GM20000 (cell line): ENCODE measurements at regions not wholly inside any gene's neighbourhood (a gene's known extent, or its start where the extent isn't known, plus 50 kb on each side); places are given as distances from the start of the nearest gene placed in this dataset.

Source experiments
- DNase-seq: peaks from one replicate; pipeline ENCODE4 v3.0.0; 2012; ENCODE audit warnings: low spot score
- TF ChIP-seq, protein P1 (sequence below): IDR thresholded peaks from 2 replicates; pipeline ENCODE4 v1.5.1; 2012; ENCODE audit warnings: mild to moderate bottlenecking, control low read depth; ENCODE audit errors: extremely low read depth, missing control alignments

DNA sequence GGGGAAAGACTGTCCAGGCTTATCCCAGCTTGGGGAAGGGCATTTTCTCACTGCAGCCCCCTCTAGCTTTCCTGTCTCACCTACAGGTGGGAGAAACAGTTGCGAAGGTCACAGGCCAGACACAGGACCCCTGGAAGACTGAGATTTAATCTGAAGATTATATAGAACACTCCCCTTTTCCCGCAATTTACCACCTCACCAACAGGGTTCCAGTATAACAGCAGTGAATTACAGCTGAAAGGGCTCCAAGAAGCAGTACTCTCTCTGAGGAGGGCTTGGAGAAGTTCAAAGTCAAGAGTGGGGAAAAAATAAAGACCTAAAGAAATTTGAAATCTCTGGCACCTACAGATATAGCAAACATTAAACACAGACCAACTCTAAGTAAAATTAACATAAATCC, 111.9 kb downstream of the ANKRD60 start:
- TF ChIP-seq, protein P1, sequence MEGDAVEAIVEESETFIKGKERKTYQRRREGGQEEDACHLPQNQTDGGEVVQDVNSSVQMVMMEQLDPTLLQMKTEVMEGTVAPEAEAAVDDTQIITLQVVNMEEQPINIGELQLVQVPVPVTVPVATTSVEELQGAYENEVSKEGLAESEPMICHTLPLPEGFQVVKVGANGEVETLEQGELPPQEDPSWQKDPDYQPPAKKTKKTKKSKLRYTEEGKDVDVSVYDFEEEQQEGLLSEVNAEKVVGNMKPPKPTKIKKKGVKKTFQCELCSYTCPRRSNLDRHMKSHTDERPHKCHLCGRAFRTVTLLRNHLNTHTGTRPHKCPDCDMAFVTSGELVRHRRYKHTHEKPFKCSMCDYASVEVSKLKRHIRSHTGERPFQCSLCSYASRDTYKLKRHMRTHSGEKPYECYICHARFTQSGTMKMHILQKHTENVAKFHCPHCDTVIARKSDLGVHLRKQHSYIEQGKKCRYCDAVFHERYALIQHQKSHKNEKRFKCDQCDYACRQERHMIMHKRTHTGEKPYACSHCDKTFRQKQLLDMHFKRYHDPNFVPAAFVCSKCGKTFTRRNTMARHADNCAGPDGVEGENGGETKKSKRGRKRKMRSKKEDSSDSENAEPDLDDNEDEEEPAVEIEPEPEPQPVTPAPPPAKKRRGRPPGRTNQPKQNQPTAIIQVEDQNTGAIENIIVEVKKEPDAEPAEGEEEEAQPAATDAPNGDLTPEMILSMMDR, result no peak
- no peak for DNase-seq

DNA sequence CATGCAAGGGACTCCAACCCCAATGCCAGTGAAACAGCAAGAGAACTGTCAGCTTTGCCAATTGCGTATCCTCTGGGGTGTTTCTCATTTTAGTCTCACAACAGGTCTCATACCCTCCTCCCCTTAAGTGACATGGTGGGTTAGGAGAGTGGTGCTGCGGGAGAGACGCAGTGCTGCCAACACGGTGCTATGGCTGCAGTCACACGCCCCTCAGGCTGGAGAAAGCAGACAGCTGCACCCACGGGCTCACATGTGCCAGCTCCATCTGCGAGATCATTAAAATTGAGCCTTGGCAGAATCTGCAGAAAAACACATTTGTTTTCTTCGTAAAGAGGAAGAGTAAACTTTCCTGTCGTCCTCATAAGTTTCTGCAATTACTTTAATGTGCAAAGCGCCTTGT, 114.7 kb downstream of the ANKRD60 start:
- DNase-seq, result no peak

DNA sequence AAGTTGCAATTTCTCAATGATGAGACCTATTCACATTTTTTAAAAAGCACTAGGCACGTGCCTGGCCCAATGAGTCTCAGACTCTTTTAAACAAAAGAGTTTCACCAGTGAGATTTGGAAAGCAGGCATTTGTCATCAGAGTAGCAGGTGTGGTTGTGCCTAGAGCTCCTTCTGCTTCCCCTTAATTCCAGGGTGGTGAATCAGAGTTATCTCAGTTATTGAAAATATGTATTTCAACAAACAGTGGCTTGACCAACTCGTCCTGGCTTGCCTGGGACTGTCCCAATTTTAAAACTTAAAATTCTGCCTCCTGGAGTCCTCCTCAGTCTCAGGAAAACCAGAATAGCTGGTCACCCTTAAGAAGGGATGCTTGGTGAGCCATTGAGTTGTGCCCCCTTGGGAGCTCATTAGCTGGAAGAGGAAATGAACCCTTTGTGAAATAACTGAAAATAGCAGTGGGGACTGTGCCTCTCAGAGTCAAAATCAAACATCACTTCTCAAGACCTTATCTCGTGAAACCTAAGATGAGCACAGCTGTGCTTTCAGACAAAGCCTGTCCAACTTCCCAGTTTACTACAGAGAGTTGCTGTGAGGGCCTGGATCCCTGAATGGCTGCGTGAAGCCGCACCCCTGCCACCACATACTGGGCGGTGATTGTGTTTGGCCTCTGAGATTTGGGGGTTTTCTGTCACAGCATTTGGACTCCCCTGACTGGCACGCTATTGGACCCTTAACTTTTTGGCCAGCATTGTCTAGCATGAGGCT, 116.3 kb downstream of the ANKRD60 start:
- TF ChIP-seq, protein P1, result no peak
- no peak for DNase-seq

More for the DNA sequence above, 114.7 kb downstream of the ANKRD60 start:
- TF ChIP-seq, protein P1, result no peak

DNA sequence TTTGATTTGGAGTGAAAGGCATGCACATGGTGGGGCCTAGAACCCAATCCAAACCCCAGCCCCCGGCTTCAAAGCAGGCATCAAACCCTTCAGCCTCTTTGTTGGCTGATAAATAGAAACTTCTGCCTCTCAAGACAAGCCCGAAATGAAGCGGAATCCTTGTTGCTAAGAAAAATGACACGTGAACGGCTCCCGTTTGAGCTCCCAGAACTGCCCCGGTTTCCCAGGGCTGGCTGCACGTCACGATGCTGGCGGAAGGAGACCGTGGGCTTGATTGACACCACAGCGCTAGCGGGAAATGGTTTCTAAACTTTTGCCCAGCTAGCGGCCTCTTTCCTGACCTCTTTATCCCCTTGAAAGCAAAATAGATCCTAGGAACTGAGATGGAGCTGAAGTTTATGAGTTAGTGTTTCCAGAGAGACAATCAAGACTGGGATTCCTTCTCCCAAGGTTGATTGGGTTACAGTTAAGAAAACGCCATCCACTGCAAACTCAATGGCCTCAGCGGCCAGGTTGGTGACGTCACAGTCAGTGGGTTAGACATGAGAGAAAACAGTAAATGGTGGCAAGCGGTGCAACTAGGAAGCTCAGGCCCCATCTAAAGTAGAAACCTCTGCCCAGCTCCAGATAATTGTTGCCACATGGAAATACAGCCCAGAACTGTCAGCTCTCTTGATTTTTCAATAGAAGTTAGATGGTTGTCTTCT, 117.0 kb downstream of the ANKRD60 start:
- no peak for DNase-seq

DNA sequence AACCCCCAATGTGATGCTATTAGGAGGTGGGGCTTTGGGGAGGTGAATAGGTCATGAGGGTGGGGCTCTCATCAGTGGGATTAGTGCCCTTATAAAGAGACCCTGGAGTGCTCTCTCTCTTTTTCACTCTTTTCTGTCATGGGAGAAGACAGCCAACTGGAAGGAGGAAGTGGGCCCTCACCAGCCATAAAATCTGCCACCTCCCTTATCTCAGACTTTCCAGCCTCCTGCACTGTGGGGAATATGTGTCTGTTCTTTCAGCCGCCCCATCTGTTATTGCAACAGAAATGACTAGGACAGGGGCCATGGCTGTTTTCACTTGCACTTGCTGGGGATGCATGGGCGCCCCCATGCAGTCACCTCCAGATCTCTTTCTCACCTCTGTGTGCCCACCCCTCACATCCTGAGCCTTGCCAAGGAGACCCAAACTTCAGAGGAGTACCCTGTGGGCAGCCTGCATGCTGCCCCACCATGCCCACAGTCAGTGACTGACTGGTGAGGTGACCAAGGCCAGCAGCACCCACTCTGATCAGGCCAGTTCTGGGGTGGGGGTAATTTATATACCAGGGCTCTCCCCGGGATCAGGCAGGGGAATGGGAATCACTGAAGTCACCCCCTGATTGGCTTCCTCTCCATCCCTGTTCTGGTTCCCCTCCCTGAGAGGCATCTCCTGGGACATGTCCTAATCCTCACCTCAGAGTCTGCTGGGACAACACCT, 118.4 kb downstream of the ANKRD60 start:
- no peak for DNase-seq
- TF ChIP-seq, protein P1, result no peak

More for the DNA sequence above, 117.0 kb downstream of the ANKRD60 start:
- TF ChIP-seq, protein P1, result no peak

DNA sequence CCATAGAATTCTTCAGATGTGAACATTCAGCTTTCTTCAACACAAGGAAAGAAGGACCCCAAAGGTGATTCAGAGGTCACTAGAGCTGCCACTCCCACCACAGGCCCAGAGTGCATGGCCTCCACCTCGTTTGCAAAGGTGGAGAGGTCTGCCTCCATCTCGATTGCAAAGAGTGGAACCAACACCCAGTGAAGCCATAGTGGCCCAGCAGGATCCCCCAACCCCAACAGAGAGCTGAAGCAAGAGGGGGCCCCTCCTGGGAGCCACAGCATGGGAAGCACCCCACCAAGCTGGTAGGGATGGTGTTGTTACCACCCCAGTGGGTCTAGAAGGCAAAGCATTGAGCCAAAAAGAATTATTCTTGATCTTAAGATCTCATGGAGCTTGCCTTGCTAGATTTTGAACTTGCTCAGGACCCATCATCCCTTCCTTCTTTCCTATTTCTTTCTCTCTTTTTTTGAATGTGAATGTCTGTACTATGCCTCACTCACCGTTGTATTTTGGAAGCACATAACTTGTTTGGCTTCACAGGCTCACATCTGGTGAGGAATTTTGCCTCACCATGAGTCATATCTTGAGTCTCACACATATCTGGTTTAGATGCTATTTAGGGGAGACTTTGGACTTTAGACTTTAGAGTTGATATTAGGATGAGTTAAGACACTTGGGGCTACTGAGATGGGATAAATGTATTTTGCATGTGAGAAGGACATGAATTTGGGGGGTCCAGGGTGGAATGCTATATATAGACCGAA, 119.2 kb downstream of the ANKRD60 start:
- no peak for DNase-seq
- TF ChIP-seq, protein P1, result no peak
